LHCN-M2 (cell line): ENCODE measurements at regions not wholly inside any gene's neighbourhood (a gene's known extent, or its start where the extent isn't known, plus 50 kb on each side); places are given as distances from the start of the nearest gene placed in this dataset.
A peak's percentile ranks its signal among the peaks of the same experiment; 100 is the strongest.
"Not testable (repeated sequence)": the region's sequence is repeated elsewhere in the genome, so short reads cannot be mapped to it uniquely, and the experiment has no call there.

Experiments
- DNase-seq: peaks from one replicate; pipeline ENCODE4 v3.0.0-alpha.2; 2012; ENCODE audit warnings: low read depth

DNA sequence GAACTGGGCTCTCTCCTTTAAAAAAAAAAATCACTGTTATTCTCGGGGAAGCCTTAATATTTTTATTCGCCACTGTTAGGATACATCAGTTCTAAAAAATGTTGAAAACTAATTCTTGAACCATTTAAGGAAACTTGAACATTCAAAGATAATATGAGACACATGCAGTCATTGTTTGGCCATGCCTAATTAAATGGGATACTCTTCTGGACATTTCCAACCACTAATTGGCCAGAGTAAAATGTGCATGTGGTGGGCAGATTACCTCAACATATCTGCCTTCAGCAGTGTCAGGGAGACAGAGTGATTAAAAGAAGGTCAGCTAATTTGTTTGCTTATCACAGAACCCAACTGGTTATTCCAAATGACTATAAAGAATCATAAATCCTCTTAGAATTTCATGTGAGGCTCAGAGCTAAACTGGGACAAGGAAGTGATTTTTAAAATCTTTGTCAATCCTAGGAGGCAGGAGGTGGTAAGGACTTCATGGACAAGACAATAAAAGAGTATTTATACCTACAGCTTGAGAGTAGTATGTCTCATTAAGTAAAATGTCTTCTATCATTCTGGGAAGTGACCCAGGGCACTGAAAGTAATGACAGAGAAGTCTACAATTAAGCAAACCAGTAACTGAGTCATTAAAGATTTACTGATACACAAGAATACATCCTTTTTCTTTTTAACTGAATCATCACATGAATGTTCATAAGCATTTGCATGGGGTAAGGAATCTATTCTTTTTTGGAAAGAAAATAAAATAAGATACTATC is 242.9 kb upstream of the TRPM3 start:
- DNase-seq, result no peak

GRCh38 chr9:71363286-71363961 is 242.0 kb upstream of the TRPM3 start:
- no peak for DNase-seq

- no peak for DNase-seq
Observed at GRCh38 chr9:71361357-71361756, 239.9 kb upstream of the TRPM3 start.

DNA sequence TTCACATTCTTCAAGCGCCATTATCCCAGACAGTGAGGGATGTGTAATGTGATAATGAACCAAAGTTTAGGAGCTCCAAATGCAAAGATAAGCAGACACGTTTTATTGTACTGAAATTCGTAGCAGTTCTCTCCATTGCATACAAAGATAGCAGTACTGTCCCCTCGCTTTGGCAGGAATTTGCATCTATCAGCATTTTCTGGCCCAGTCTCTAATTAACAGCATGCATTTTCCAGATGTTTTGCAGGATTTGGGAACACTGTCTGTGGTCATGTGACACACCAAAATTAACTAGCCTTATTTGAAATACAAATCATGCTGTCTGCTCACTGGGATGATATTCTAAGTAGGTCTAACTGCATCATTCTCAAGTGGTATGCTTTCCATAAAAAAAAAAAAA is 235.9 kb upstream of the TRPM3 start:
- no peak for DNase-seq

- no peak for DNase-seq
Observed at GRCh38 chr9:71355884-71356283, 234.5 kb upstream of the TRPM3 start.

- no peak for DNase-seq
Observed at GRCh38 chr9:71353720-71354119, 232.3 kb upstream of the TRPM3 start.

DNA sequence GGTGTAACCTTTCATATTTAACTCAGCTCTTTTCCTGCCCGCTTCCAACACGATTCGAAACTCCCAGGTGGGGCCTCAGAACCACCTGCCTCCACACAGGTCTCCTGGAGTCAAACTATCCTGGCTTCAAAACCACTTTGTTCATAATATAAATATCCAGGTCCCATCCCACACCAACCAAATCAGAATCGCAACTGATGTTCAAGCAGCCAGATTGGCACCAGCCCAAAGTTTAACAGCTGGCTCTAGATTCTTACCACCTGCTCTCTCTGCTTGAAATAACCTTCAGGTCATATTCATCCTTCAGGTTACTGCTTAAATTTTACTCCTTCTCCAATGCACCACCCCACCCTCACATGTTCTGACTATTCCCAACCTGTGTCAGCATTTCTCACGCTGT is 231.4 kb upstream of the TRPM3 start:
- DNase-seq, result no peak

- DNase-seq, result peak; percentile 1
Observed at GRCh38 chr9:71349218-71349617, 227.8 kb upstream of the TRPM3 start.

GRCh38 chr9:71333321-71333720 is 211.9 kb upstream of the TRPM3 start:
- no peak for DNase-seq

GRCh38 chr9:71331603-71332002 is 210.2 kb upstream of the TRPM3 start:
- no peak for DNase-seq

DNA sequence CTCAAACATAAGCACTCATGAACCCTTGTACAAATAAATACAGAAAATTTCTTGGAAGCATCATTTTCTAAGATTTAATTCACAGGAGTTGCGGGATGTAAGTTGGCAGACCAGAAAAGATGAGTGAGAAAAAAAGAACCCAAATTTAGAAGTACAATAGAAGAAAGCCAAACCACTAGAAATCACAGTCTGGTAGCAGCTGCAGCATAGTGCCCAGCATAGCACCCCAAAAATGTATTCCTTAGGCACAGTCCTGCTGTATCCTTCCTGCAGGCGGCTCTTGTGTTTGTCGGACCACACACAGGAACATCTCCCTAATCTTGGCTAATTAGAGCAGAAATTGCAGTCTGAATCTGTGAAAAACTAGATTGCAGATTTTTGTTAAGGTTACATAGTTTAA is 208.5 kb upstream of the TRPM3 start:
- no peak for DNase-seq

- DNase-seq, result no peak
Observed at GRCh38 chr9:71326360-71326759, 204.9 kb upstream of the TRPM3 start.

DNA sequence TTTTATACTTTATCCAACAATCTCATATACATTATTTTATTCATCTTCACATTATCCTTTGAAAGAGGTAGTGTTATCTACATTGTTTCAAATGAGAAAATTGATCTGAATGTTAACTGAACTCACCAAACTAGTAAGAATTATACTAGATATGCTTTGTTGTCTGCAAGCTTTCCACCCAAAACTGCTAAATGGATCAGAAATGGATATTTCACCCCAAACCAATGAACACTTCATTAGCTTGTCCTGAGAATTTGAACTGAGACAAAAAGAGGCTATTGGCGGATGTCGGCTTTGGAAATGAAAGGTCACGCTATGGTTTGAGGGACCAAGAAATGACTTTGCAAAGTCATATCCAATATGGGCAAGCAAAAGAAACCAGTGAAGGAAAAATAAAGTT is 201.9 kb upstream of the TRPM3 start:
- DNase-seq, result no peak

DNA sequence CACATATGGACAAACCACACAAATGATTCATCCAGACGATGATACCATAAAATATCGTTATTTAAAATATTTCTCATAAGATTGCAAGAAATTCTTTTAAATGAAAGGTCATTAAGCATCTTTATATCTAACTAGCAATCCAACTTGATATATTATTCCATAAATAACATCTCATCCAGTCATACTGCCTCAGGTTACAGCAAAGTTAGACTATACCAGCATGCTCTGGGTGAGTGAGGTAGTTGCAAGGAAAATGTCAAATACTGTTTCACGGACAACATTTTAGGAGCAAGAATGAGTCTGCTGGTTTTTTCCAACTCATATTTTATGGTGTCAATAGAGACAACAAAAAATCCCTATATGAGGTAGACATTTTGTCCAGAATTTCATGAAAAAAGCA is 200.9 kb upstream of the TRPM3 start:
- DNase-seq, result no peak

- DNase-seq, result no peak
Observed at GRCh38 chr9:71308454-71308853, 187.0 kb upstream of the TRPM3 start.

DNA sequence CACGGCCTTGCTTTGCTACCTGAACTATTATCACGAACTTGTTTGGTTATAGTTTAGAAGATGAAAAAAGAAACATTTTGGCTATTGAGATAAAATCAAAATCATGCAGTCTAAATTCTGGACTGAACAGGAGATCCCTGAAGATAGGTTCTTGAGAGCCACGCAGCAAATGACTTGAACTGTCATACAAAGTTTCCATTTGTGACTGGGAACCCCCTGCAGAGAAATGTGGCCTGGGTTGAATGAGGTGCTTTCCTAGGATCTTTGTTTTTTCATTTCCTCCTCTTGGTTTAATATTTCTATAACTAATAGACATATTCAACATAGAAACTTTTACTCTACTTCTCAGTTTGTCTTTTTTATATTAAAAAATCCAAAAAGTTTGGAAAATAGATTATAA is 184.7 kb upstream of the TRPM3 start:
- no peak for DNase-seq

GRCh38 chr9:71303351-71303750 is 181.9 kb upstream of the TRPM3 start:
- DNase-seq, result no peak

DNA sequence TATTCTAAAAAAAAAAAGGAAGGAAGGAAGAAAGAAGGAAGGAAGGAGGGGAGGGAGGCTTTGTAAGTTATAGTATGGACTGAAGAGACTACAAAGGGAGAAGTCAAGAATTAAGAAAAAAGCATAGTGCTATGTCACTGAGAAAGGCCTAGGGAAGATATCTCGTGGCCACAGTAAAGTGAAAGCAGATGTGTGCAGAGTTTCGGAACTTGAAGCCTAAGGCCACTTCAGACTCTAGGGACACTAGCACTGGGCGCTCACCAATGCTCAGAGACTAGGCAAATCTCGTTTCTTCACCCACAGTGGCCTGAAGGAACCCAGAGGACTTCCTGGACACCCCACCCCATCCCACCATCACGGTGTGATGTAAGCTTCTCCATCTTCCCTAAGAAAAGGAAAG is 181.4 kb upstream of the TRPM3 start:
- DNase-seq, result no peak

DNA sequence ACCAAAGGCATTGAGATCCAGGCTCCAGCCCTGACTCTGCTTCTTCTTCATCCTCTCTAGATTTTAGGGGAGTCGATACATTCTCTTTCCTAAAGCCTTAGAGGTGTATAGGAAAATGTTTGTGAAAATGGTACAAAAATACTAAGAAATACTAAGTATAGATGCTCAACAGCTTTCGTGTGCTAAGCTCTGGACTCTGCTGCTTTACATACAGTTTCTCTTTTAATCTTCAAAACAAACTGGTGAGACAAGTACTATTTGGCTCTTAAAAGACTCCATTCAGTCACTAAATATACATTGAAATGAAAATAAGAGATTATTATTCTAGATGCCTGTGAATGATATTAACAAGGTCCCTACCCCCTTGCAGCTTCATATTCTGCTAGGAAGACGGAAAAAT is 174.5 kb upstream of the TRPM3 start:
- no peak for DNase-seq

GRCh38 chr9:71286146-71286545 is 164.7 kb upstream of the TRPM3 start:
- no peak for DNase-seq

DNA sequence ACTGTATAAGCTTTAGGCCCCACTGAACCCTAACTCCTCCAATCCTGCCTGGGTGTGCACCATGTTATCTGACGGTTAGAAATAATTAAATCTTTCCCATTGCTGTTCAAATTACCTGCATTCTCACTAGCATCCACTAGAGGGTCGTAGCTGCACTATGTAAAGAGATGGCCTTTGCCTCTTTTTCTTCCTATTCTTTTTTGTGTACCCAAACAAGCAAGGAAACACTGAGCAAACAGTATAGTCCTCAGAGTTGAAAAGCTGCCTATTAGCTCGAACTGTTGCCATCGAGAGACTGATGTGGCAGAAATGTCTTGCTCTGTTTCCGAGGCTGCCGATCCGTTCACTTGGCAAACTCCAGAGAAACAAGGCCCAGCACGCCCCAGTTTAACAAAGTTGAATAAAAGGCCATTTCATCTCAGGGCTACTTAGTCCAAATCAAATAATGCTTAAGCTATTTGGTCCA is 163.8 kb upstream of the TRPM3 start:
- peak; percentile 53 for DNase-seq

- not testable (repeated sequence) for DNase-seq
Observed at GRCh38 chr9:71282116-71282515, 160.7 kb upstream of the TRPM3 start.

GRCh38 chr9:71279151-71279739 is 157.8 kb upstream of the TRPM3 start:
- no peak for DNase-seq
